ENCODE measurements at regions not wholly inside any gene's neighbourhood (a gene's known extent, or its start where the extent isn't known, plus 50 kb on each side); places are given as distances from the start of the nearest gene placed in this dataset.

- H3K4me3 ChIP-seq (ENCODE audit: low read depth, low read length), result no peak overlapping the region
- no peak for DNase-seq (ENCODE audit: low read depth)
- TF ChIP-seq CTCF (IDR thresholded peaks at IDR 0.05; ENCODE audit: insufficient read depth, low read depth, low read length), result no peak
Measured at GRCh38 chr7:52423251-52423650, 612.2 kb upstream of the POM121L12 start.

GRCh38 chr7:52413051-52413450, 622.4 kb upstream of the POM121L12 start:
- no peak for TF ChIP-seq CTCF (IDR thresholded peaks at IDR 0.05; ENCODE audit: insufficient read depth, low read depth, low read length)
- DNase-seq (ENCODE audit: low read depth), result no peak
- no peak overlapping the region for H3K4me3 ChIP-seq (ENCODE audit: low read depth, low read length)

GRCh38 chr7:52410032-52410431, 625.4 kb upstream of the POM121L12 start:
- no peak overlapping the region for H3K4me3 ChIP-seq (ENCODE audit: low read depth, low read length)
- no peak for TF ChIP-seq CTCF (IDR thresholded peaks at IDR 0.05; ENCODE audit: insufficient read depth, low read depth, low read length)
- DNase-seq (ENCODE audit: low read depth), result no peak

- no peak overlapping the region for H3K4me3 ChIP-seq (ENCODE audit: low read depth, low read length)
- DNase-seq (ENCODE audit: low read depth), result no peak
- no peak for TF ChIP-seq CTCF (IDR thresholded peaks at IDR 0.05; ENCODE audit: insufficient read depth, low read depth, low read length)
Measured at GRCh38 chr7:52406808-52407207, 628.6 kb upstream of the POM121L12 start.

GRCh38 chr7:52382731-52383130, 652.7 kb upstream of the POM121L12 start:
- no peak for TF ChIP-seq CTCF (IDR thresholded peaks at IDR 0.05; ENCODE audit: insufficient read depth, low read depth, low read length)
- no peak overlapping the region for H3K4me3 ChIP-seq (ENCODE audit: low read depth, low read length)
- no peak for DNase-seq (ENCODE audit: low read depth)

- DNase-seq (ENCODE audit: low read depth), result no peak
- no peak overlapping the region for H3K4me3 ChIP-seq (ENCODE audit: low read depth, low read length)
- no peak for TF ChIP-seq CTCF (IDR thresholded peaks at IDR 0.05; ENCODE audit: insufficient read depth, low read depth, low read length)
Measured at GRCh38 chr7:52369922-52370321, 665.5 kb upstream of the POM121L12 start.

GRCh38 chr7:52365349-52365748, 670.1 kb upstream of the POM121L12 start:
- no peak overlapping the region for H3K4me3 ChIP-seq (ENCODE audit: low read depth, low read length)
- DNase-seq (ENCODE audit: low read depth), result no peak
- no peak for TF ChIP-seq CTCF (IDR thresholded peaks at IDR 0.05; ENCODE audit: insufficient read depth, low read depth, low read length)

Data from fibroblast of villous mesenchyme (primary cell).